HG03064 (cell line): ENCODE measurements at regions not wholly inside any gene's neighbourhood (a gene's known extent, or its start where the extent isn't known, plus 50 kb on each side); places are given as distances from the start of the nearest gene placed in this dataset.
"Not testable (repeated sequence)": the region's sequence is repeated elsewhere in the genome, so short reads cannot be mapped to it uniquely, and the experiment has no call there.

Experiments
- ATAC-seq: cut with Tn5 transposase; IDR thresholded peaks from one replicate; pipeline ENCODE4 v1.9.1; 2021; ENCODE audit warnings: low read depth; ENCODE audit not compliant: unreplicated experiment

GRCh38 chr7:80019809-80020207 is 114.8 kb upstream of the GNAI1 start:
- ATAC-seq = not testable (repeated sequence)

DNA sequence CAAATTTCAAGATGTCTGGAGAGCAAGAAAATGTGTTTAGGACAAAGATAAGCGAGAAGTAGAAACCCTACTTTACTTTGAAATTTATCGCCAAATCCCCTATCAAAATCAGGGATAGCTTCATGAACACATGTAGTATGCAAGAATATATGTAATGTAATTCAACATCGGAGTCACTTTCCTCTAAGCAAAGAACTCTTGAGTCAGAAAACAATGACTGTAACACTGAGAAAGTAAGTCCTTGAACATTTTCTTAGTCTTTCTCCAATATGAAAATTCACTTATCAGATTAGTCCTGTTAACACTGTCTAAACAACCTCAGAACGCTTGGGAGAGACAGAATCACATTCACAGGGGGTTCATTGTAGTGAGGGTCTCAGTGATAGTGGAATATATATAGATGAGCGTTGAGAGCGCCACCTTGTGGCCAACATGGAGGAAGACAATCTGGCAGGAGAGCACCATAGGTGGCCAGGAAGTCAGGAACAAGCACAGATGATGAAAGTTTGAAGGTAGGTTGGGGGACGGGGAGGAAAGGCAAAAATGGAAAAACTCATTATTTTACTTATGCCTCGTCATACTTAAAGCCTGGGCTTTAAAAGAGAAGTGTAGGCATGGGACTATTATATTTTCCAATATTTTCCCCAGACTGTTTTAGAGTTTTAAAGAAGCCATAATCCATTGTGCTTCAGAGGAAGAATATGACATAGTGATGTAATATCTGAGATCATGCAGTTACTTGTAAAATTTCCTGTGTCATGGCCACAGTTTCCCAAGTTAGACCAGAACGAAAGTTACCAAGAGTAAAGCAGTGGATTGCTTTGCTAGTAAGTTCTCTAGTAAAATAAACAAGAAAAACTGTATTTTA is 115.5 kb upstream of the GNAI1 start:
- ATAC-seq = peak; percentile 98

DNA sequence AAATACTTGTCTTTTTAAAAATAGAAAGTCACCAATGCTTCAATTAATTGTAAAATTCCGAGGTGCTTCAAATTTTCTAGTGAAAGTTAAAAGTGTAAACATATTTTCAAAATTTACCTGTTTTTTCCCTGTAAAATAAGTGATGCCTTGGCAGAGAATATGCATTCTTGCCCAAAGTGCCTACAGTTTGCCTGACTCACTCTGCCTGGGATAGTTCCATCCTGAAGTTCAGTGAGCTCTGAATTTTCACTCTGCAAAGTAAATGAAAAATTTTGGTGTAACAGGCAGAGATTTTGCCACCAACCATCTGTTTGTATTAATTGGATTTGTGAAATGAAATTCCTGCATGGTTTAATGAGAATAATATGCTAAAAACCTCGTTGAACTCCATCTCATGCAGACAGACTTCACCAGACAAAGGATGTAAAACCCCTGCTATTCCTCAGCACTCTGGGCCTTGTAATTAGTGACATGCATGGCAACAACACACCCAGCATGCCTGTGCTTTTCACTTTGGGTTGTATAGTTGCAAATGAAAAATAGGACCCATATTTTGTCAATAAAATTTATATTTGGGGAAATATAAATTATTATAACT is 117.4 kb upstream of the GNAI1 start:
- ATAC-seq = no peak

GRCh38 chr7:80014511-80014910 is 120.1 kb upstream of the GNAI1 start:
- no peak for ATAC-seq

GRCh38 chr7:80008039-80008438 is 126.6 kb upstream of the GNAI1 start:
- no peak for ATAC-seq

DNA sequence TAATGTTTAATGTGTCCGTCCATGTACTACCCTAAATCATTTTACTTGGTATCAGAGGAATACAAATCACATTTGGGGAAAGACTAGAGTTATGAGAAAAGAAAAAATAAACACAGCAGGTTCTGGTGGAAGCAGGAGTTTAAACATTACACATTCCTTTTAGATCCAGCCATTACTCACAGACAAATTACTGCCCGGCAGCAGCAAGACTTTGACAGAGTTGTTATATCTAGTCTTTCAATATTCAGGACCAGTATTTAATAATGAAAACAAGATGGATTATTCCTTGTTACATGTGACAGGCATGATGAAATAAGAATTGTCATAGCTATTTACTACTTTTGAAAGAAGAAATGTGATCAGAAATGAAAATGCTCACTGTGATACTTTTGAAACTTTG is 131.8 kb upstream of the GNAI1 start:
- no peak for ATAC-seq

- ATAC-seq = no peak
Measured at GRCh38 chr7:79998363-79998762, 136.3 kb upstream of the GNAI1 start.

- no peak for ATAC-seq
Measured at GRCh38 chr7:79997345-79997744, 137.3 kb upstream of the GNAI1 start.

DNA sequence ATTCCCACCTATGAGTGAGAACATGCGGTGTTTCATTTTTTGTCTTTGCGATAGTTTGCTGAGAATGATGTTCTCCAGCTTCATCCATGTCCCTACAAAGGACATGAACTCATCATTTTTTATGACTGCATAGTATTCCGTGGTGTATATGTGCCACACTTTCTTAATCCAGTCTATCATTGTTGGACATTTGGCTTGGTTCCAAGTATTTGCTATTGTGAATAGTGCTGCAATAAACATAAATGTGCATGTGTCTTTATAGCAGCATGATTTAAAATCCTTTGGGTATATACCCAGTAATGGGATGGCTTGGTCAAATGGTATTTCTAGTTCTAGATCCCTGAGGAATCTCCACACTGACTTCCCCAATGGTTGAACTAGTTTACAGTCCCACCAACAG is 138.9 kb upstream of the GNAI1 start:
- not testable (repeated sequence) for ATAC-seq

- no peak for ATAC-seq
Measured at GRCh38 chr7:79988653-79989052, 146.0 kb upstream of the GNAI1 start.

DNA sequence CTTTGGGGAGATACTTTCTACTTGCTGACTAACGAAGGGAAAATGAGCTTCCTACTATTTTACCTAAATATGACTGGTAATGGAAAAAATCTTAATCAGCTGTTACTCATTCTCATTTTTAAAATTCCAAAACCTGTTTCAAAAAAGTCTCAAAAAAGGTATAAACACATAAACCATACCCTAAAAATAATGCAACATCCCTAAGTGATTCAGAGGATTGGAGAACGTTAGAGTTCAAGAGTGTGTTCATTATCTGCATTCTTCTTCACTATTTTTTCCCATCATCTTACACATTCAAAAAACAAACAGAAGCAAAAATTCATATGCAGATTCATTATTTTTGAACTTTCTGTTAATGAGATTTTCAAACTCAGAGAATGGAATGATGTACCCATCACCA is 150.4 kb upstream of the GNAI1 start:
- ATAC-seq = no peak

DNA sequence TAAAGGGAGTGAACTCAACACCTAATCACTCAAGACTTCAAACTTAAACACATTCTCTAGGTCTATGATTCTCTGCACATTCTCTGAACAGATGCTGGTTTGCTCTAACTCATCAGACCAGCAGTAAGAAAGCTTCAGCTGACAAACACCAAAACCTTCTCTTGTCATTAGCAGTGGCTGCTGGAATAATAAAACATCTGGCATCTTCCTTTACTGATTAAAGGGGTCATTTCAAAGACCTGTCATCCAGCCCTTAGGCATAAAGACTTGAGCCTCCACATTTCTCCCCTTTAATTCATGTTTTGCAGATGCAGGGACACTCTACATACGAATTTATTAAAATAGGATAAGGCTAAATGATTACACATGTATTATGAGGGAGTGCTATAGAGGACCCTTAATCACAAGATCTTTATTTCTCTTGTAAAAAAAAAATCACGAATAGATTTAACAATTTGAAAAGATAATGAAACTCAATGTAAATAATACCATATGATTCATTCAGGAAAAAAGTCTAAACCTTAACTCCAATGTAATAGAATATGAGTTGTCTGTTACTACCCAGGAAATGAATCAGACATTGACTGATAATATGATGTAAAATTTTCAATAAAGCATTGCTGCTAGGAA is 152.4 kb upstream of the GNAI1 start:
- ATAC-seq = no peak

DNA sequence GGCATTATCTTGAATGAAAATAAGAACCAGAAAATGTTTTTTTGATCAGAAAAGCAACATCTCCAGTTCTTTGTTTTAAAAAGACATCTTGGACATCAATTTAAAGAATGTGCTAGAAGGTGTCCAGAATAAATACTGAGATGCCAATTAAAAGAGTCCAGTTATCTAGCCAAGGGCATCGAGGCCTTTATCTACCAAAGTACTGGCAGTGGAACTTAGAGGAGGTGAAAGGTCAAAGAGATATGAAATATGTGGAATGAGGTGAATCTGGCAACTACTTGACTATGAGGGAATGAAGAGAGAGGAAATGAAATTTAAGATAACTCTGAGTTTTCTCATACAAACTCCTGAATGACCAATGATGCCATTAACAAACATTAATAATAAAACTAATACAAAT is 154.3 kb upstream of the GNAI1 start:
- no peak for ATAC-seq

DNA sequence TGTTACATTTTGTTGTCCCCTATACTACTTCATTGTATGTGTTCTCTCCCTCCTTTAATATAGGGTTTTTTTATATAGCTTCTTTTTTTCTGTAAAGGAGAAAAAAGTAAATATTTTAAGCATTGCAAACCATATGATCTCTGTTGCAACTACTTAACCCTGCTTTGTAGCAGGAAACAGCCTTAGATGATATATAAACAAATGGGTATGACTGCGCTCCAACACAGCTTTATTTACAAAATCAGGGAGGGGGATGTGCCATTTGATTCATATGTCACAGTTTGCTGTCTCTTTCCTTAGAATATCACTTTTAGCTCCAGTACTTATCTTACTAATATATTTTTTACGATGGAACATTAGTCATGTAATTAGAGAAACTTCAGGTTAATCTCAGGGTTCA is 155.2 kb upstream of the GNAI1 start:
- ATAC-seq = no peak

- no peak for ATAC-seq
Measured at GRCh38 chr7:79977481-79977880, 157.2 kb upstream of the GNAI1 start.

DNA sequence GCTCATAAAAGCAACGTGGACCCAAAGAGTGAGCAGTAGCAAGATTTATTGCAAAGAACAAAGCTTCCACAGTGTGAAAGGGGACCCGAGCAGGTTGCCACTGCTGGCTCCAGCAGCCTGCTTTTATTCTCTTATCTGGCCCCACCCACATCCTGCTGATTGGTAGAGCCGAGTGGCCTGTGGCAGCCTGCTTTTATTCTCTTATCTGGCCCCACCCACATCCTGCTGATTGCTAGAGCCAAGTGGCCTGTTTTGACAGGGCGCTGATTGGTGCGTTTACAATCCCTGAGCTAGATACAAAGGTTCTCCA is 158.0 kb upstream of the GNAI1 start:
- ATAC-seq = not testable (repeated sequence)

DNA sequence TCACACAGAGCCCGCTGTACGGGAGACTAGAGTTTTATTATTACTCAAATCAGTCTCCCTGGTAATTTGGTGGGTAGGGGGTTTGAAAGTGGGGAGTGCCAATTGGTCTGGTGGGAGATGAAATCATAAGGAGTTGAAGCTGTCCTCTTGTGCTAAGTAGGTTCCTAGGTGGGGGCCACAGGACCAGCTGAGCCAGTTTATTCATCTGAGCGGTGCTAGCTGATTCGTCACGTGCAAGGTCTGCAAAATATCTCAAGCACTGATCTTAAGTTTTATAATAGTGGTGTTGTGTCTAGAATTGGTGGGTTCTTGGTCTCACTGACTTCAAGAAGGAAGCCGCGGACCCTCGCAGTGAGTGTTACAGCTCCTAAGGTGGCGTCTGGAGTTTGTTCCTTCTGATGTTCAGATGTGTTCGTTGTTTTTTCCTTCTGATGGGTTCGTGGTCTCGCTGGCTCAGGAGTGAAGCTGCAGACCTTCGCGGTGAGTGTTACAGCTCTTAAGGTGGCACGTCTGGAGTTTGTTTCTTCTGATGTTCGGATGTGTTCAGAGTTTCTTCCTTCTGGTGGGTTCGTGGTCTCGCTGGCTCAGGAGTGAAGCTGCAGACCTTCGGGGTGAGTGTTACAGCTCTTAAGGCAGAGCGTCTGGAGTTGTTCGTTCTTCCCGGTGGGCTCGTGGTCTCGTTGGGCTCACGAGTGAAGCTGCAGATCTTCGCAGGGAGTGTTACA is 158.5 kb upstream of the GNAI1 start:
- ATAC-seq = not testable (repeated sequence)

- ATAC-seq = no peak
Measured at GRCh38 chr7:79973455-79973854, 161.2 kb upstream of the GNAI1 start.

DNA sequence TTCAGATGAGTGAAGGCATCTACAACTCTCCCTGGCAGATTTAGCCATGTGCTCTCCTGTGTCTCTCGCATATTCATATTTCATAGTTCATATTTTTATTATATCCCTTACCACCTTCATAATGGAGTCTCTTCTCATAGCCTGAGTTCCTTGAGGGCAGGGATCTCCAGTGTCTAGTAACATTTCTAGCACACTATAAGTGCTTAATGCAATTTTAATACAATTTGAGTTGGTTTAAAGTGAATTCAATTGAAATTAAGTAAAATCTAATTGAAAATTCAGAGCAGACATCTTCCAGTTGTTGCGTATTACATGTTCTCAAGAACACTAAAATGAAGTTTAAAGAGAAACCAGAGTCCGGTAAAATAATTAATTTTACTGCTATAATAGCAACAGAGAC is 163.6 kb upstream of the GNAI1 start:
- no peak for ATAC-seq

DNA sequence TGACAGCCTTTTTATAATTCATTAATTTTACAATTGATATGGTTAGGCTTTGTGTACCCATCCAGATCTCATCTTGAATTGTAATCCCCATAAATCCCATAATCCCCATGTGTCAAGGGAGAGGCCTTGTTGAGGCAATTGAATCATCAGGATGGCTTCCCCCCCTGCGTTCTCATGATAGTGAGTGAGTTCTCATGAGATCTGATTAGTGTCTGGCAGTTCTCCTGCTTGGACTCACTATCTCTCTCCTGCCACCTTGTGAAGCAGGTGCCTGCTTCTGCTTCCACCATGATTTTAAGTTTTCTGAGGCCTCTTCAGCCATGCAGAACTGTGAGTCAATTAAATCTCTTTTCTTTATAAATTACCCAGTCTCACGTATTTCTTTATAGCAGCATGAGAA is 165.7 kb upstream of the GNAI1 start:
- ATAC-seq = no peak

GRCh38 chr7:79968077-79968648 is 166.5 kb upstream of the GNAI1 start:
- no peak for ATAC-seq
